CD14-positive monocyte (primary cell): ENCODE measurements at regions not wholly inside any gene's neighbourhood (a gene's known extent, or its start where the extent isn't known, plus 50 kb on each side); places are given as distances from the start of the nearest gene placed in this dataset.
"Not testable (repeated sequence)": the region's sequence is repeated elsewhere in the genome, so short reads cannot be mapped to it uniquely, and the experiment has no call there.

ENCODE experiments used
- DNase-seq, 3 donors: peaks; one replicate each; pipeline ENCODE4 v3.0.0-alpha.2; 2011 to 2022
- H2AFZ ChIP-seq: 2 replicates; pipeline ENCODE4 v1.6.0; 2012; ENCODE audit warnings: mild to moderate bottlenecking, low read depth, low read length, inconsistent platforms; ENCODE audit not compliant: insufficient read depth, poor library complexity, severe bottlenecking
- H3K27ac ChIP-seq, 2 donors: 1 replicate in 1 of 2; 2 replicates in 1 of 2; pipeline ENCODE4 v1.5.1; 2012 to 2013; ENCODE audit warnings: low read length in 2 of 2, control low read depth in 1 of 2, inconsistent platforms in 1 of 2, low read depth in 1 of 2, mild to moderate bottlenecking in 1 of 2
- H3K27me3 ChIP-seq, 2 donors: one replicate each; pipeline versions ENCODE4 v1.6.0 to v1.6.1; 2011 to 2013; ENCODE audit warnings: low read length in 2 of 2; ENCODE audit not compliant: control insufficient read depth in 2 of 2, insufficient read depth in 2 of 2
- H3K36me3 ChIP-seq, 2 donors: replicated peaks in 1 of 2; 1 replicate in 1 of 2; 2 replicates in 1 of 2; pipeline versions ENCODE4 v1.5.1 to v1.6.1; 2012 to 2013; ENCODE audit warnings: low read length in 2 of 2, control low read depth in 1 of 2, inconsistent platforms in 1 of 2, mild to moderate bottlenecking in 1 of 2; ENCODE audit not compliant: insufficient read depth in 2 of 2, control insufficient read depth in 1 of 2
- H3K4me1 ChIP-seq, 2 donors: 1 replicate in 1 of 2; 2 replicates in 1 of 2; pipeline versions ENCODE4 v1.5.1 to v1.6.1; 2012 to 2013; ENCODE audit warnings: low read length in 2 of 2, control low read depth in 1 of 2, inconsistent platforms in 1 of 2, mild to moderate bottlenecking in 1 of 2, moderate library complexity in 1 of 2; ENCODE audit not compliant: insufficient read depth in 2 of 2, control insufficient read depth in 1 of 2
- H3K4me2 ChIP-seq: replicated peaks from 2 replicates; pipeline ENCODE3; 2012; ENCODE audit warnings: low read length, moderate library complexity, mild to moderate bottlenecking; ENCODE audit not compliant: poor library complexity, severe bottlenecking; ENCODE audit errors: extremely low read depth
- H3K4me3 ChIP-seq, 3 experiments: fragments of 200-600 bp in 1 of 3; sonication (generic) in 1 of 3; replicated peaks in 1 of 3; 1 replicate in 2 of 3; 2 replicates in 1 of 3; pipeline ENCODE4 v1.5.1; 2011 to 2013; ENCODE audit warnings: low read length in 3 of 3, mild to moderate bottlenecking in 3 of 3, control low read depth in 2 of 3, low read depth in 2 of 3, inconsistent platforms in 1 of 3, moderate library complexity in 1 of 3
- H3K79me2 ChIP-seq: 2 replicates; pipeline ENCODE4 v1.6.0; 2012; ENCODE audit warnings: mild to moderate bottlenecking, control low read depth, inconsistent platforms, low read length, moderate library complexity; ENCODE audit not compliant: insufficient read depth
- H3K9ac ChIP-seq: 2 replicates; pipeline ENCODE4 v1.6.0; 2017; ENCODE audit warnings: low read length, mild to moderate bottlenecking; ENCODE audit not compliant: insufficient read depth, poor library complexity, severe bottlenecking
- H3K9me3 ChIP-seq, 2 donors: replicated peaks in 1 of 2; 1 replicate in 1 of 2; 2 replicates in 1 of 2; pipeline versions ENCODE4 v1.5.1 to v1.6.1; 2012 to 2013; ENCODE audit warnings: low read length in 2 of 2, control low read depth in 1 of 2; ENCODE audit not compliant: control insufficient read depth in 1 of 2, insufficient read depth in 1 of 2
- H4K20me1 ChIP-seq: 2 replicates; pipeline ENCODE4 v1.6.0; 2012; ENCODE audit warnings: mild to moderate bottlenecking, low read length, control low read depth, moderate library complexity; ENCODE audit not compliant: insufficient read depth
- H3K27ac Mint-ChIP-seq, 7 donors: one replicate each; pipeline ENCODE4 v1.8.0; 2020; ENCODE audit warnings: mild to moderate bottlenecking in 7 of 7, mixed read lengths in 7 of 7, moderate library complexity in 6 of 7, inconsistent platforms in 2 of 7
- H3K27me3 Mint-ChIP-seq, 3 donors: one replicate each; pipeline ENCODE4 v1.8.0; 2021 to 2022; ENCODE audit warnings: low read depth in 3 of 3, mild to moderate bottlenecking in 3 of 3, mixed read lengths in 3 of 3, moderate library complexity in 3 of 3, inconsistent platforms in 1 of 3
- H3K36me3 Mint-ChIP-seq, 2 donors: one replicate each; pipeline ENCODE4 v1.8.0; 2020; ENCODE audit warnings: mixed read lengths in 2 of 2, inconsistent platforms in 1 of 2, mild to moderate bottlenecking in 1 of 2
- H3K4me1 Mint-ChIP-seq: one replicate; pipeline ENCODE4 v1.8.0; 2020; ENCODE audit warnings: mild to moderate bottlenecking, mixed read lengths
- H3K4me3 Mint-ChIP-seq, 2 donors: one replicate each; pipeline ENCODE4 v1.8.0; 2020; ENCODE audit warnings: mild to moderate bottlenecking in 2 of 2, mixed read lengths in 2 of 2, moderate library complexity in 1 of 2
- H3K9me3 Mint-ChIP-seq, 7 donors: one replicate each; pipeline ENCODE4 v1.8.0; 2020 to 2022; ENCODE audit warnings: mixed read lengths in 7 of 7, mild to moderate bottlenecking in 6 of 7, moderate library complexity in 6 of 7, inconsistent platforms in 2 of 7
- CTCF ChIP-seq: fragments of 200-600 bp; IDR thresholded peaks from one replicate; pipeline ENCODE4 v1.8.0; 2022; ENCODE audit warnings: antibody characterized with exemption, mild to moderate bottlenecking
- WGBS: methylation state at CpG from one replicate; pipeline ENCODE4 v1.1.5; 2013; ENCODE audit warnings: missing lambda C conversion rate; ENCODE audit not compliant: insufficient coverage; 5-methylcytosine and 5-hydroxymethylcytosine counted together
- intact Hi-C, 2 donors: fragments of 100-400 bp; cut with micrococcal nuclease; formaldehyde crosslinking; loops; one replicate each; pipeline versions ENCODE4 v1.15.0 to v1.15.1; 2023

- WGBS = 90% methylated on average over 8 of the region's 11 CpGs
- Histone ChIP-seq H3K4me1 (peaks cover 38 to 52% of the 10 kb centered on the region in 2 donors), H3K27me3 (no peaks in the 10 kb centered on the region), H3K9ac (no peak overlapping the region), H2AFZ (no peak overlapping the region), H3K4me3 (no peak overlapping the region), H3K9me3 (no peaks in the 10 kb centered on the region), H3K79me2 (no peaks in the 10 kb centered on the region), H4K20me1 (peaks cover 2% of the 10 kb centered on the region), H3K4me2 (no peak overlapping the region), H3K36me3 (no peaks in the 10 kb centered on the region), H3K27ac (no peak overlapping the region)
- Mint-ChIP-seq H3K4me1 (peaks cover 51% of the 10 kb centered on the region), H3K36me3 (peaks cover 11 to 24% of the 10 kb centered on the region in 2 donors), H3K4me3 (no peak overlapping the region), H3K27ac (no peak overlapping the region), H3K9me3 (peaks cover 0 to 3% (median 0%) of the 10 kb centered on the region in 7 donors), H3K27me3 (peaks cover 0 to 2% (median 0%) of the 10 kb centered on the region in 3 donors)
- intact Hi-C loops = no loop called here
- TF ChIP-seq CTCF = no peak
- DNase-seq = no peak
Measured at GRCh38 chr14:100430571-100430970, 107.4 kb downstream of the SLC25A47 start.

- 100% methylated on average over 1 of the region's 4 CpGs for WGBS
- H3K9ac ChIP-seq, DNase-seq, H3K27ac ChIP-seq, H3K27me3 ChIP-seq, H3K27me3 Mint-ChIP-seq, H3K4me3 ChIP-seq, H3K9me3 Mint-ChIP-seq, H3K36me3 ChIP-seq, H3K4me3 Mint-ChIP-seq, intact Hi-C loops, H3K4me2 ChIP-seq, H3K79me2 ChIP-seq, H4K20me1 ChIP-seq, H2AFZ ChIP-seq, H3K27ac Mint-ChIP-seq, H3K9me3 ChIP-seq: not testable (repeated sequence)
- H3K36me3 Mint-ChIP-seq = peaks cover 11 to 26% of the 10 kb centered on the region in 2 donors
- peaks cover 39 to 50% of the 10 kb centered on the region in 2 donors for H3K4me1 ChIP-seq
- peaks cover 53% of the 10 kb centered on the region for H3K4me1 Mint-ChIP-seq
Measured at GRCh38 chr14:100431461-100431860, 108.3 kb downstream of the SLC25A47 start.
